IPS-18a (cell line): ENCODE measurements at regions not wholly inside any gene's neighbourhood (a gene's known extent, or its start where the extent isn't known, plus 50 kb on each side); places are given as distances from the start of the nearest gene placed in this dataset.

ENCODE experiments used
- H3K27ac ChIP-seq: one replicate; pipeline ENCODE4 v1.5.1; 2013; ENCODE audit warnings: low read length
- H3K27me3 ChIP-seq: one replicate; pipeline ENCODE4 v1.6.1; 2013; ENCODE audit warnings: mild to moderate bottlenecking, low read length; ENCODE audit not compliant: control insufficient read depth, insufficient read depth
- H3K36me3 ChIP-seq: one replicate; pipeline ENCODE4 v1.6.1; 2013; ENCODE audit warnings: low read depth, low read length; ENCODE audit not compliant: control insufficient read depth
- H3K4me1 ChIP-seq: one replicate; pipeline ENCODE4 v1.6.1; 2013; ENCODE audit warnings: low read depth, low read length; ENCODE audit not compliant: control insufficient read depth
- H3K4me3 ChIP-seq: one replicate; pipeline ENCODE4 v1.5.1; 2013; ENCODE audit warnings: low read length
- H3K9ac ChIP-seq: one replicate; pipeline ENCODE4 v1.6.1; 2013; ENCODE audit warnings: mild to moderate bottlenecking, low read length, moderate library complexity
- H3K9me3 ChIP-seq: one replicate; pipeline ENCODE4 v1.6.1; 2013; ENCODE audit warnings: low read depth, low read length; ENCODE audit not compliant: control insufficient read depth

- H3K9ac ChIP-seq = no peak overlapping the region
- peaks cover 36% of the 10 kb centered on the region for H3K4me1 ChIP-seq
- H3K4me3 ChIP-seq = no peak overlapping the region
- no peak overlapping the region for H3K27ac ChIP-seq
- H3K27me3 ChIP-seq = peaks cover 51% of the 10 kb centered on the region
- H3K9me3 ChIP-seq = no peaks in the 10 kb centered on the region
- H3K36me3 ChIP-seq = no peaks in the 10 kb centered on the region
Observed at GRCh38 chr5:3195994-3196393, 399.6 kb upstream of the IRX1 start.

- H3K27me3 ChIP-seq = peaks cover 44% of the 10 kb centered on the region
- H3K9me3 ChIP-seq = no peaks in the 10 kb centered on the region
- H3K9ac ChIP-seq = no peak overlapping the region
- H3K36me3 ChIP-seq = no peaks in the 10 kb centered on the region
- no peak overlapping the region for H3K27ac ChIP-seq
- no peak overlapping the region for H3K4me3 ChIP-seq
- H3K4me1 ChIP-seq = peaks cover 36% of the 10 kb centered on the region
Observed at GRCh38 chr5:3194684-3195083, 400.9 kb upstream of the IRX1 start.

GRCh38 chr5:3194271-3194670, 401.4 kb upstream of the IRX1 start:
- Histone ChIP-seq H3K9ac (no peak overlapping the region), H3K27ac (no peak overlapping the region), H3K4me3 (no peak overlapping the region), H3K27me3 (peaks cover 40% of the 10 kb centered on the region), H3K4me1 (peaks cover 36% of the 10 kb centered on the region), H3K9me3 (no peaks in the 10 kb centered on the region), H3K36me3 (no peaks in the 10 kb centered on the region)

GRCh38 chr5:3191585-3191984, 404.0 kb upstream of the IRX1 start:
- Histone ChIP-seq H3K4me3 (no peak overlapping the region), H3K9me3 (no peaks in the 10 kb centered on the region), H3K36me3 (no peaks in the 10 kb centered on the region), H3K27me3 (peaks cover 13% of the 10 kb centered on the region), H3K27ac (no peak overlapping the region), H3K4me1 (peaks cover 29% of the 10 kb centered on the region), H3K9ac (no peak overlapping the region)

GRCh38 chr5:3190930-3191329, 404.7 kb upstream of the IRX1 start:
- H3K4me1 ChIP-seq = peaks cover 27% of the 10 kb centered on the region
- no peaks in the 10 kb centered on the region for H3K36me3 ChIP-seq
- no peak overlapping the region for H3K9ac ChIP-seq
- no peaks in the 10 kb centered on the region for H3K9me3 ChIP-seq
- peaks cover 10% of the 10 kb centered on the region for H3K27me3 ChIP-seq
- no peak overlapping the region for H3K4me3 ChIP-seq
- no peak overlapping the region for H3K27ac ChIP-seq

GRCh38 chr5:3190433-3190832, 405.2 kb upstream of the IRX1 start:
- Histone ChIP-seq H3K9ac (no peak overlapping the region), H3K9me3 (no peaks in the 10 kb centered on the region), H3K36me3 (no peaks in the 10 kb centered on the region), H3K27ac (no peak overlapping the region), H3K4me3 (no peak overlapping the region), H3K27me3 (peaks cover 10% of the 10 kb centered on the region), H3K4me1 (peaks cover 27% of the 10 kb centered on the region)

GRCh38 chr5:3187771-3188425, 407.7 kb upstream of the IRX1 start:
- no peaks in the 10 kb centered on the region for H3K27me3 ChIP-seq
- H3K36me3 ChIP-seq = no peaks in the 10 kb centered on the region
- H3K27ac ChIP-seq = no peak overlapping the region

GRCh38 chr5:3186736-3187405, 408.8 kb upstream of the IRX1 start:
- peaks cover 19% of the 10 kb centered on the region for H3K4me1 ChIP-seq
- H3K27ac ChIP-seq = no peak overlapping the region
- H3K9me3 ChIP-seq = no peaks in the 10 kb centered on the region
- H3K36me3 ChIP-seq = no peaks in the 10 kb centered on the region
- H3K27me3 ChIP-seq = peaks cover 3% of the 10 kb centered on the region
- no peak overlapping the region for H3K4me3 ChIP-seq
- no peak overlapping the region for H3K9ac ChIP-seq

More at GRCh38 chr5:3187771-3188425, 407.7 kb upstream of the IRX1 start:
- Histone ChIP-seq H3K9me3 (no peaks in the 10 kb centered on the region), H3K9ac (no peak overlapping the region), H3K4me3 (no peak overlapping the region), H3K4me1 (peaks cover 16% of the 10 kb centered on the region)

- H3K27me3 ChIP-seq = peaks cover 8% of the 10 kb centered on the region
- H3K36me3 ChIP-seq = no peaks in the 10 kb centered on the region
- H3K4me1 ChIP-seq = peaks cover 25% of the 10 kb centered on the region
- H3K4me3 ChIP-seq = no peak overlapping the region
- no peak overlapping the region for H3K27ac ChIP-seq
- H3K9me3 ChIP-seq = no peaks in the 10 kb centered on the region
- H3K9ac ChIP-seq = no peak overlapping the region
Observed at GRCh38 chr5:3186156-3186555, 409.5 kb upstream of the IRX1 start.

GRCh38 chr5:3185488-3185887, 410.1 kb upstream of the IRX1 start:
- Histone ChIP-seq H3K4me3 (no peak overlapping the region), H3K27me3 (peaks cover 14% of the 10 kb centered on the region), H3K9ac (no peak overlapping the region), H3K27ac (no peak overlapping the region), H3K4me1 (peaks cover 32% of the 10 kb centered on the region), H3K36me3 (no peaks in the 10 kb centered on the region), H3K9me3 (no peaks in the 10 kb centered on the region)

- Histone ChIP-seq H3K27me3 (peaks cover 19% of the 10 kb centered on the region), H3K27ac (no peak overlapping the region), H3K4me1 (peaks cover 39% of the 10 kb centered on the region), H3K36me3 (no peaks in the 10 kb centered on the region), H3K9ac (no peak overlapping the region), H3K4me3 (no peak overlapping the region), H3K9me3 (no peaks in the 10 kb centered on the region)
Observed at GRCh38 chr5:3182133-3182876, 413.3 kb upstream of the IRX1 start.
